ENCODE measurements at regions not wholly inside any gene's neighbourhood (a gene's known extent, or its start where the extent isn't known, plus 50 kb on each side); places are given as distances from the start of the nearest gene placed in this dataset.

DNA sequence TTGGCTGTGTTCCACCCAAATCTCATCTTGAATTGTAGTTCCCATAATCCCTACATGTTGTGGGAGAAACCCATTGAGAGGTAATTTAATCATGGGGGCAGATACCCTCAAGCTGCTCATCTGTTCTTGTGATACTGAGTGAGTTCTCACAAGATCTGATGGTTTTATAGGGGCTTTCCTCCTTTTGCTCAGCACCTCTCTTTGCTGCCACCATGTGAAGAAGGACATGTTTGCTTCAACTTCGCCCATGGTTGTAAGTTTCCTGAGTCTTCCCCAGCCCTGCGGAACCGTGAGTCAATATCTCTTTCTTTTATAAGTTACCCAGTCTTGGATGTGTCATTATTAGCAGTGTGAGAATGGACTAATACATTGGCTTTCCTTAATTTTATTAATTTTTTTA lies 527.8 kb downstream of the MDFIC start:
- TF ChIP-seq, protein P1, sequence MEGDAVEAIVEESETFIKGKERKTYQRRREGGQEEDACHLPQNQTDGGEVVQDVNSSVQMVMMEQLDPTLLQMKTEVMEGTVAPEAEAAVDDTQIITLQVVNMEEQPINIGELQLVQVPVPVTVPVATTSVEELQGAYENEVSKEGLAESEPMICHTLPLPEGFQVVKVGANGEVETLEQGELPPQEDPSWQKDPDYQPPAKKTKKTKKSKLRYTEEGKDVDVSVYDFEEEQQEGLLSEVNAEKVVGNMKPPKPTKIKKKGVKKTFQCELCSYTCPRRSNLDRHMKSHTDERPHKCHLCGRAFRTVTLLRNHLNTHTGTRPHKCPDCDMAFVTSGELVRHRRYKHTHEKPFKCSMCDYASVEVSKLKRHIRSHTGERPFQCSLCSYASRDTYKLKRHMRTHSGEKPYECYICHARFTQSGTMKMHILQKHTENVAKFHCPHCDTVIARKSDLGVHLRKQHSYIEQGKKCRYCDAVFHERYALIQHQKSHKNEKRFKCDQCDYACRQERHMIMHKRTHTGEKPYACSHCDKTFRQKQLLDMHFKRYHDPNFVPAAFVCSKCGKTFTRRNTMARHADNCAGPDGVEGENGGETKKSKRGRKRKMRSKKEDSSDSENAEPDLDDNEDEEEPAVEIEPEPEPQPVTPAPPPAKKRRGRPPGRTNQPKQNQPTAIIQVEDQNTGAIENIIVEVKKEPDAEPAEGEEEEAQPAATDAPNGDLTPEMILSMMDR (tag by site-specific recombination; IDR thresholded peaks at IDR 0.05), result no peak
- TF ChIP-seq ZNF510 (tag by site-specific recombination; IDR thresholded peaks at IDR 0.05; ENCODE audit: insufficient replicate concordance) (no peak), ZNF473 (tag by site-specific recombination; IDR thresholded peaks at IDR 0.05) (no peak)
- TF ChIP-seq, protein P2, sequence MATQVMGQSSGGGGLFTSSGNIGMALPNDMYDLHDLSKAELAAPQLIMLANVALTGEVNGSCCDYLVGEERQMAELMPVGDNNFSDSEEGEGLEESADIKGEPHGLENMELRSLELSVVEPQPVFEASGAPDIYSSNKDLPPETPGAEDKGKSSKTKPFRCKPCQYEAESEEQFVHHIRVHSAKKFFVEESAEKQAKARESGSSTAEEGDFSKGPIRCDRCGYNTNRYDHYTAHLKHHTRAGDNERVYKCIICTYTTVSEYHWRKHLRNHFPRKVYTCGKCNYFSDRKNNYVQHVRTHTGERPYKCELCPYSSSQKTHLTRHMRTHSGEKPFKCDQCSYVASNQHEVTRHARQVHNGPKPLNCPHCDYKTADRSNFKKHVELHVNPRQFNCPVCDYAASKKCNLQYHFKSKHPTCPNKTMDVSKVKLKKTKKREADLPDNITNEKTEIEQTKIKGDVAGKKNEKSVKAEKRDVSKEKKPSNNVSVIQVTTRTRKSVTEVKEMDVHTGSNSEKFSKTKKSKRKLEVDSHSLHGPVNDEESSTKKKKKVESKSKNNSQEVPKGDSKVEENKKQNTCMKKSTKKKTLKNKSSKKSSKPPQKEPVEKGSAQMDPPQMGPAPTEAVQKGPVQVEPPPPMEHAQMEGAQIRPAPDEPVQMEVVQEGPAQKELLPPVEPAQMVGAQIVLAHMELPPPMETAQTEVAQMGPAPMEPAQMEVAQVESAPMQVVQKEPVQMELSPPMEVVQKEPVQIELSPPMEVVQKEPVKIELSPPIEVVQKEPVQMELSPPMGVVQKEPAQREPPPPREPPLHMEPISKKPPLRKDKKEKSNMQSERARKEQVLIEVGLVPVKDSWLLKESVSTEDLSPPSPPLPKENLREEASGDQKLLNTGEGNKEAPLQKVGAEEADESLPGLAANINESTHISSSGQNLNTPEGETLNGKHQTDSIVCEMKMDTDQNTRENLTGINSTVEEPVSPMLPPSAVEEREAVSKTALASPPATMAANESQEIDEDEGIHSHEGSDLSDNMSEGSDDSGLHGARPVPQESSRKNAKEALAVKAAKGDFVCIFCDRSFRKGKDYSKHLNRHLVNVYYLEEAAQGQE (tag by site-specific recombination; IDR thresholded peaks at IDR 0.05), result no peak
- TF ChIP-seq, protein P3, sequence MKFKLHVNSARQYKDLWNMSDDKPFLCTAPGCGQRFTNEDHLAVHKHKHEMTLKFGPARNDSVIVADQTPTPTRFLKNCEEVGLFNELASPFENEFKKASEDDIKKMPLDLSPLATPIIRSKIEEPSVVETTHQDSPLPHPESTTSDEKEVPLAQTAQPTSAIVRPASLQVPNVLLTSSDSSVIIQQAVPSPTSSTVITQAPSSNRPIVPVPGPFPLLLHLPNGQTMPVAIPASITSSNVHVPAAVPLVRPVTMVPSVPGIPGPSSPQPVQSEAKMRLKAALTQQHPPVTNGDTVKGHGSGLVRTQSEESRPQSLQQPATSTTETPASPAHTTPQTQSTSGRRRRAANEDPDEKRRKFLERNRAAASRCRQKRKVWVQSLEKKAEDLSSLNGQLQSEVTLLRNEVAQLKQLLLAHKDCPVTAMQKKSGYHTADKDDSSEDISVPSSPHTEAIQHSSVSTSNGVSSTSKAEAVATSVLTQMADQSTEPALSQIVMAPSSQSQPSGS (tag by site-specific recombination; IDR thresholded peaks at IDR 0.05; ENCODE audit: low read depth), result no peak
- TF ChIP-seq, protein P4, sequence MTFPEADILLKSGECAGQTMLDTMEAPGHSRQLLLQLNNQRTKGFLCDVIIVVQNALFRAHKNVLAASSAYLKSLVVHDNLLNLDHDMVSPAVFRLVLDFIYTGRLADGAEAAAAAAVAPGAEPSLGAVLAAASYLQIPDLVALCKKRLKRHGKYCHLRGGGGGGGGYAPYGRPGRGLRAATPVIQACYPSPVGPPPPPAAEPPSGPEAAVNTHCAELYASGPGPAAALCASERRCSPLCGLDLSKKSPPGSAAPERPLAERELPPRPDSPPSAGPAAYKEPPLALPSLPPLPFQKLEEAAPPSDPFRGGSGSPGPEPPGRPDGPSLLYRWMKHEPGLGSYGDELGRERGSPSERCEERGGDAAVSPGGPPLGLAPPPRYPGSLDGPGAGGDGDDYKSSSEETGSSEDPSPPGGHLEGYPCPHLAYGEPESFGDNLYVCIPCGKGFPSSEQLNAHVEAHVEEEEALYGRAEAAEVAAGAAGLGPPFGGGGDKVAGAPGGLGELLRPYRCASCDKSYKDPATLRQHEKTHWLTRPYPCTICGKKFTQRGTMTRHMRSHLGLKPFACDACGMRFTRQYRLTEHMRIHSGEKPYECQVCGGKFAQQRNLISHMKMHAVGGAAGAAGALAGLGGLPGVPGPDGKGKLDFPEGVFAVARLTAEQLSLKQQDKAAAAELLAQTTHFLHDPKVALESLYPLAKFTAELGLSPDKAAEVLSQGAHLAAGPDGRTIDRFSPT (tag by site-specific recombination; IDR thresholded peaks at IDR 0.05), result no peak
